Activated B cell treated with CpG ODN at 0.5 μM for 24 hours (primary cell): ENCODE measurements at regions not wholly inside any gene's neighbourhood (a gene's known extent, or its start where the extent isn't known, plus 50 kb on each side); places are given as distances from the start of the nearest gene placed in this dataset.

ENCODE experiments used
- ATAC-seq: fragments of 200-7000 bp; cut with Tn5 transposase; one replicate; pipeline ENCODE4 v1.10.0; 2021; ENCODE audit warnings: low read depth, mild to moderate bottlenecking, moderate library complexity
- CTCF ChIA-PET: fragments of 350-600 bp; sonication (Branson Sonifier 250); formaldehyde crosslinking; loops from one replicate; lab custom pipeline; 2021; ENCODE audit warnings: antibody characterized with exemption; lab: Charles Lee
- POLR2A ChIA-PET: fragments of 350-600 bp; sonication (Branson Sonifier 250); formaldehyde crosslinking; loops from one replicate; lab custom pipeline; 2021; ENCODE audit warnings: antibody characterized with exemption; lab: Charles Lee
- DNase-seq: peaks from one replicate; pipeline ENCODE4 v3.0.0; 2022
- H3K27ac Mint-ChIP-seq: one replicate; pipeline ENCODE4 v1.8.0; 2020; ENCODE audit warnings: mixed read lengths
- H3K27me3 Mint-ChIP-seq: one replicate; pipeline ENCODE4 v1.8.0; 2021; ENCODE audit warnings: mixed read lengths
- H3K36me3 Mint-ChIP-seq: one replicate; pipeline ENCODE4 v1.8.0; 2021; ENCODE audit warnings: low read depth, mixed read lengths
- H3K4me1 Mint-ChIP-seq: one replicate; pipeline ENCODE4 v1.8.0; 2021; ENCODE audit warnings: mixed read lengths
- H3K4me3 Mint-ChIP-seq: one replicate; pipeline ENCODE4 v1.8.0; 2020; ENCODE audit warnings: mild to moderate bottlenecking, mixed read lengths
- H3K9me3 Mint-ChIP-seq: one replicate; pipeline ENCODE4 v1.8.0; 2020; ENCODE audit warnings: mixed read lengths
- CTCF ChIP-seq: fragments of 200-600 bp; IDR thresholded peaks from one replicate; pipeline ENCODE4 v1.8.0; 2022; ENCODE audit warnings: antibody characterized with exemption, mild to moderate bottlenecking
- intact Hi-C: fragments of 100-400 bp; cut with micrococcal nuclease; formaldehyde crosslinking; loops from one replicate; pipeline ENCODE4 v1.15.1; 2024

GRCh38 chr11:116042146-116042545, 537.9 kb upstream of the CADM1 start:
- intact Hi-C loops: no loop called here
- POLR2A ChIA-PET: no interaction called here
- H3K27ac Mint-ChIP-seq: no peak overlapping the region
- peaks cover 2% of the 10 kb centered on the region for H3K9me3 Mint-ChIP-seq
- H3K4me3 Mint-ChIP-seq: no peak overlapping the region
- CTCF ChIA-PET: no interaction called here
- H3K4me1 Mint-ChIP-seq: no peaks in the 10 kb centered on the region
- TF ChIP-seq CTCF: no peak
- DNase-seq: no peak
- H3K36me3 Mint-ChIP-seq: no peaks in the 10 kb centered on the region
- no peak for ATAC-seq
- no peaks in the 10 kb centered on the region for H3K27me3 Mint-ChIP-seq

- H3K4me1 Mint-ChIP-seq: no peaks in the 10 kb centered on the region
- H3K9me3 Mint-ChIP-seq: no peaks in the 10 kb centered on the region
- POLR2A ChIA-PET: no interaction called here
- H3K27me3 Mint-ChIP-seq: no peaks in the 10 kb centered on the region
- H3K4me3 Mint-ChIP-seq: no peak overlapping the region
- ATAC-seq: no peak
- CTCF ChIA-PET: no interaction called here
- no peak for DNase-seq
- intact Hi-C loops: no loop called here
- no peak overlapping the region for H3K27ac Mint-ChIP-seq
- no peaks in the 10 kb centered on the region for H3K36me3 Mint-ChIP-seq
- no peak for TF ChIP-seq CTCF
Observed at GRCh38 chr11:116037861-116038260, 533.6 kb upstream of the CADM1 start.

GRCh38 chr11:116035977-116036376, 531.8 kb upstream of the CADM1 start:
- ATAC-seq: no peak
- no peak for TF ChIP-seq CTCF
- Mint-ChIP-seq H3K4me3 (no peak overlapping the region), H3K27ac (no peak overlapping the region), H3K4me1 (no peaks in the 10 kb centered on the region), H3K27me3 (peaks cover 2% of the 10 kb centered on the region), H3K9me3 (no peaks in the 10 kb centered on the region), H3K36me3 (no peaks in the 10 kb centered on the region)
- ChIA-PET CTCF (no interaction called here), POLR2A (no interaction called here)
- intact Hi-C loops: no loop called here
- no peak for DNase-seq

GRCh38 chr11:116033931-116034553, 529.8 kb upstream of the CADM1 start:
- POLR2A ChIA-PET: no interaction called here

More at GRCh38 chr11:116033931-116034553, 529.8 kb upstream of the CADM1 start:
- no peak for TF ChIP-seq CTCF
- H3K27me3 Mint-ChIP-seq: peaks cover 2% of the 10 kb centered on the region
- CTCF ChIA-PET: no interaction called here
- DNase-seq (no peak), ATAC-seq (no peak)
- H3K27ac Mint-ChIP-seq: no peak overlapping the region
- no peaks in the 10 kb centered on the region for H3K9me3 Mint-ChIP-seq
- H3K4me1 Mint-ChIP-seq: no peaks in the 10 kb centered on the region
- no peaks in the 10 kb centered on the region for H3K36me3 Mint-ChIP-seq
- H3K4me3 Mint-ChIP-seq: no peak overlapping the region
- intact Hi-C loops: no loop called here
